ENCODE measurements at regions not wholly inside any gene's neighbourhood (a gene's known extent, or its start where the extent isn't known, plus 50 kb on each side); places are given as distances from the start of the nearest gene placed in this dataset.

DNA sequence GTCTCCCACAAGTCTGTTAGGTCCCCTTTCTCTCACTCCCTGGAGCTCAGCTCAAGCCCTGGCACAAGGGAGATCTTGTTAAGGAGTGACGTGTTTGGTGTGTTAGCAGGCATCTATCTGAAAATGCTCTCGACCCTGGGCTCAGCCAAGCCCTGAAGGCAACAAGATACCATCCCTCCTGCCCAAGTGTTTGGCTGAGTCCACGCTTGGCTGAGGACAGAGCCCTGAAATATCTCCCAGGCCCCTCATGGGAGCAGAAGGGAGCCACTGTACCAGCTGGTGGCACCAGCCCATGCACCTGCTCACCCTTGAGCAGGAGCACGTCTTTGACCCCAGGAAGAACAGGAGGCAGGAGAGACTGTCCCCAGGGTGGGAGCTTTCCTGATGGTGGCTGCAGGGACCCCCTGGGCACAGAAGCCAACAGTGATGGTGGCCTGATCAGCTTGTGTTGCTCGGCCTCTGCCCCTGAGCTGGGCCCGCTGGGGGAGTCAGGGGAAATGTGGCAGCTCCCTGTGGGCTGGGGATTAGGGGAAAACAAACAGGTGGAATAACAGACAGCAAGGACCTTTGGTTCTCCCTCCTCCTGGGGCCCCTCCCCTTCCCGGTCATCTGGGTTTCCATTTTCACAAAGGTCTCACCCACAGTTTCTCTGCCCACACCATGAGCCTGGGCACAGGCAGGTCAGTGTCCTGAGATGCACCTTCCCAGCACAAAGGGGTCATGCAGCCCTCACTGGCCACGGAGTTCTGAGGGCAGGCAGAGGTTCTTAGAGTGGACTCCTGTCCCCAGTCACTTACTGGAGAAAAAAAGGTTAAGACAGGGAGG is 91.6 kb downstream of the RHOB start (continued):
- TF ChIP-seq FOXA3 (CRISPR knock-in tag; IDR thresholded peaks at IDR 0.05) (peak; percentile 74; the same call in 1 of the 2 replicates), MIXL1 (CRISPR knock-in tag; IDR thresholded peaks at IDR 0.05) (peak; percentile 48), ZBTB8A (CRISPR knock-in tag; IDR thresholded peaks at IDR 0.05; ENCODE audit: borderline replicate concordance, low read depth) (peak; percentile 86; the same call in 1 of the 2 replicates), ZBTB26 (CRISPR knock-in tag; IDR thresholded peaks at IDR 0.05; ENCODE audit: borderline replicate concordance) (peak; percentile 52; the same call in 1 of the 2 replicates), ZNF563 (CRISPR knock-in tag; IDR thresholded peaks at IDR 0.05) (peak; percentile 66; the same call in 1 of the 2 replicates), FUBP1 (CRISPR knock-in tag; IDR thresholded peaks at IDR 0.05; ENCODE audit: borderline replicate concordance) (peak; percentile 19; the same call in 1 of the 2 replicates), ZNF670 (CRISPR knock-in tag; IDR thresholded peaks at IDR 0.05; ENCODE audit: borderline replicate concordance) (0 out of 2 replicates have a peak, but pooled peaks have one; percentile 75), SMAD3 (CRISPR knock-in tag; IDR thresholded peaks at IDR 0.05) (peak; percentile 74; the same call in 1 of the 2 replicates), ZNF317 (CRISPR knock-in tag; IDR thresholded peaks at IDR 0.05) (peak; percentile 74; the same call in 1 of the 2 replicates), PRDM10 (CRISPR knock-in tag; IDR thresholded peaks at IDR 0.05; ENCODE audit: low read depth) (peak; percentile 15; the same call in 1 of the 2 replicates), TEAD2 (CRISPR knock-in tag; IDR thresholded peaks at IDR 0.05) (no peak), CREM (IDR thresholded peaks at IDR 0.05) (peak; percentile 69; the same call in 1 of the 2 replicates), CREM (CRISPR knock-in tag; IDR thresholded peaks at IDR 0.05) (no peak), ZNF225 (CRISPR knock-in tag; IDR thresholded peaks at IDR 0.05) (no peak)
- TF ChIP-seq, protein P1, sequence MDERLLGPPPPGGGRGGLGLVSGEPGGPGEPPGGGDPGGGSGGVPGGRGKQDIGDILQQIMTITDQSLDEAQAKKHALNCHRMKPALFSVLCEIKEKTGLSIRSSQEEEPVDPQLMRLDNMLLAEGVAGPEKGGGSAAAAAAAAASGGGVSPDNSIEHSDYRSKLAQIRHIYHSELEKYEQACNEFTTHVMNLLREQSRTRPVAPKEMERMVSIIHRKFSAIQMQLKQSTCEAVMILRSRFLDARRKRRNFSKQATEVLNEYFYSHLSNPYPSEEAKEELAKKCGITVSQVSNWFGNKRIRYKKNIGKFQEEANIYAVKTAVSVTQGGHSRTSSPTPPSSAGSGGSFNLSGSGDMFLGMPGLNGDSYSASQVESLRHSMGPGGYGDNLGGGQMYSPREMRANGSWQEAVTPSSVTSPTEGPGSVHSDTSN (CRISPR knock-in tag; IDR thresholded peaks at IDR 0.05), result peak; percentile 34; the same call in 1 of the 2 replicates
- TF ChIP-seq, protein P2, sequence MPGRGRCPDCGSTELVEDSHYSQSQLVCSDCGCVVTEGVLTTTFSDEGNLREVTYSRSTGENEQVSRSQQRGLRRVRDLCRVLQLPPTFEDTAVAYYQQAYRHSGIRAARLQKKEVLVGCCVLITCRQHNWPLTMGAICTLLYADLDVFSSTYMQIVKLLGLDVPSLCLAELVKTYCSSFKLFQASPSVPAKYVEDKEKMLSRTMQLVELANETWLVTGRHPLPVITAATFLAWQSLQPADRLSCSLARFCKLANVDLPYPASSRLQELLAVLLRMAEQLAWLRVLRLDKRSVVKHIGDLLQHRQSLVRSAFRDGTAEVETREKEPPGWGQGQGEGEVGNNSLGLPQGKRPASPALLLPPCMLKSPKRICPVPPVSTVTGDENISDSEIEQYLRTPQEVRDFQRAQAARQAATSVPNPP (CRISPR knock-in tag; IDR thresholded peaks at IDR 0.05), result peak; percentile 50; the same call in 1 of the 2 replicates

All from HepG2 (cell line).